Sigmoid colon (tissue), 4 donors: ENCODE measurements at regions not wholly inside any gene's neighbourhood (a gene's known extent, or its start where the extent isn't known, plus 50 kb on each side); places are given as distances from the start of the nearest gene placed in this dataset.

Experiments used
- CTCF ChIP-seq, 4 experiments: fragments of 450-650 bp in 3 of 4; fragments of 200-600 bp in 1 of 4; IDR thresholded peaks; one replicate each; pipeline ENCODE4 v1.5.1; 2016 to 2019; ENCODE audit warnings: antibody characterized with exemption in 4 of 4, mild to moderate bottlenecking in 3 of 4, moderate library complexity in 2 of 4
- EP300 ChIP-seq, 4 donors: sonication (generic); formaldehyde crosslinking; IDR thresholded peaks; one replicate each; pipeline ENCODE4 v1.6.1; 2017; ENCODE audit warnings: antibody characterized with exemption in 4 of 4
- POLR2A ChIP-seq, 2 donors: fragments of 450-650 bp; IDR thresholded peaks; one replicate each; pipeline ENCODE4 v1.6.1; 2016; ENCODE audit warnings: antibody characterized with exemption in 2 of 2, mild to moderate bottlenecking in 2 of 2, moderate library complexity in 2 of 2
- POLR2AphosphoS5 ChIP-seq, 4 donors: sonication (generic); formaldehyde crosslinking; IDR thresholded peaks; one replicate each; pipeline ENCODE4 v1.6.1; 2017; ENCODE audit warnings: antibody characterized with exemption in 4 of 4

GRCh38 chr3:44136421-44136820 lies 105.3 kb upstream of the TOPAZ1 start:
- TF ChIP-seq CTCF (IDR thresholded peaks at IDR 0.05): no peak
- no peak for TF ChIP-seq POLR2A (IDR thresholded peaks at IDR 0.05)
- no peak for TF ChIP-seq POLR2AphosphoS5 (IDR thresholded peaks at IDR 0.05)
- TF ChIP-seq EP300 (IDR thresholded peaks at IDR 0.05): no peak
